ENCODE measurements at regions not wholly inside any gene's neighbourhood (a gene's known extent, or its start where the extent isn't known, plus 50 kb on each side); places are given as distances from the start of the nearest gene placed in this dataset.

DNA sequence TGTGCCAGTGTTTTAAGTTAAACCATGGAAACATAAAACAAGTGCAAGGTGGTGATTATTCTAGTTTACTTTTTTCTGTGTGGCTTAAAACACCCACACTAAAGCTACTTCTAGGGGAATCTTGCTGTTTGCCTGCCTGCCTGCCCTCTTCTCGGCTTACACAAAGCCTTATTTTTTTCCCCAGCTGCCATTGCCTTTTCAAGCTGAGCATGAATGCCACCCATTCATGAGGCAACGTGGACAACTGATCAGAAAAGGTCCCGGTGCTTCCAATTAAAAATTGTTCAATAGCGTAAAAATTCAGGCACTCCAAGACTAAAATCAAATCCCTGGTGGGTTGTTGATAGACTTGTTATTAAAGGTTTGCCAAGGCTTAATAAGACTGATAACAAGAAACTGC lies 401.4 kb downstream of the TMEM161B start:
- TF ChIP-seq, protein P1, sequence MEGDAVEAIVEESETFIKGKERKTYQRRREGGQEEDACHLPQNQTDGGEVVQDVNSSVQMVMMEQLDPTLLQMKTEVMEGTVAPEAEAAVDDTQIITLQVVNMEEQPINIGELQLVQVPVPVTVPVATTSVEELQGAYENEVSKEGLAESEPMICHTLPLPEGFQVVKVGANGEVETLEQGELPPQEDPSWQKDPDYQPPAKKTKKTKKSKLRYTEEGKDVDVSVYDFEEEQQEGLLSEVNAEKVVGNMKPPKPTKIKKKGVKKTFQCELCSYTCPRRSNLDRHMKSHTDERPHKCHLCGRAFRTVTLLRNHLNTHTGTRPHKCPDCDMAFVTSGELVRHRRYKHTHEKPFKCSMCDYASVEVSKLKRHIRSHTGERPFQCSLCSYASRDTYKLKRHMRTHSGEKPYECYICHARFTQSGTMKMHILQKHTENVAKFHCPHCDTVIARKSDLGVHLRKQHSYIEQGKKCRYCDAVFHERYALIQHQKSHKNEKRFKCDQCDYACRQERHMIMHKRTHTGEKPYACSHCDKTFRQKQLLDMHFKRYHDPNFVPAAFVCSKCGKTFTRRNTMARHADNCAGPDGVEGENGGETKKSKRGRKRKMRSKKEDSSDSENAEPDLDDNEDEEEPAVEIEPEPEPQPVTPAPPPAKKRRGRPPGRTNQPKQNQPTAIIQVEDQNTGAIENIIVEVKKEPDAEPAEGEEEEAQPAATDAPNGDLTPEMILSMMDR (IDR thresholded peaks at IDR 0.05; ENCODE audit: borderline replicate concordance, insufficient read depth, low read depth, low read length) = no peak

GRCh38 chr5:87853541-87853940 lies 415.1 kb downstream of the TMEM161B start:
- TF ChIP-seq, protein P1 (IDR thresholded peaks at IDR 0.05; ENCODE audit: borderline replicate concordance, insufficient read depth, low read depth, low read length) = no peak

More for the DNA sequence above, 401.4 kb downstream of the TMEM161B start:
- no peak overlapping the region for H3K4me3 ChIP-seq (ENCODE audit: low read depth, low read length)

DNA sequence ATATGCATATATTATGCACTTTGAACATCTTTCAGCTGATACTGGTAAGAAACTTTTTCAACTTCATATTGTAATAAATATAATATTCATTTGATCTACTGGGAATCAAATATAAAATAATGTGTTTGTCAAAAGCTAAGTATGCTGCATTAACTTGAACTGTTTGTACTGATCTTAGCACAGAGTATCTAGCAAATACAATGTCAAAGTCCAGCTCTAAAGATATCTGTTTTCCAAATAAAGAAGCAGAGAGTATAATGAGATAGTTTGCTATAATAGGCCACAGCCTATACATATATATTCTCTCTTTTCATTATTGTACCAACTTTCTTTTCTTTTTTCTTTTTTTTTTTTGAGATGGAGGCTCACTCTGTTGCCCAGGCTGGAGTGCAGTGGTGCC lies 417.0 kb downstream of the TMEM161B start:
- TF ChIP-seq, protein P1 (IDR thresholded peaks at IDR 0.05; ENCODE audit: borderline replicate concordance, insufficient read depth, low read depth, low read length) = no peak
- H3K4me3 ChIP-seq (ENCODE audit: low read depth, low read length) = no peak overlapping the region

More at GRCh38 chr5:87853541-87853940, 415.1 kb downstream of the TMEM161B start:
- H3K4me3 ChIP-seq (ENCODE audit: low read depth, low read length) = no peak overlapping the region

DNA sequence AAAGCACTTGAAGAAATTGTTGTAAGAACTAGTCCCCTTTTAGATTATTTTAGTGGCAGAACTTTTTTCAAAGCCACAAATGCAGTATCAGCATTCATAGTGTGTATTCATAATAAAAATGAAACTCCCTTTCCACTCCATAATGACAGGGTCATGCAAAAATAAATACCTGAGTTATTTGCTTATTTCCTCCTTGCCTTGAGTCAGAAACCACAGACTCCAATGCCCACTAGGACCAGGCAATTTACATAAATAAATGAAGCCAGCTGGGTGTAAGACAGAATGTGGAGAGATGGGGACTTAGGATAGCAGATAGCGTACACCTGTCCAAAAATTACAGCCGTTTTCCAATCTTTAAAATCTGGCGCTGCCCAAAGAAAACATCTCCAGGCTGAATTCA lies 417.8 kb downstream of the TMEM161B start:
- TF ChIP-seq, protein P1 (IDR thresholded peaks at IDR 0.05; ENCODE audit: borderline replicate concordance, insufficient read depth, low read depth, low read length) = no peak
- H3K4me3 ChIP-seq (ENCODE audit: low read depth, low read length) = no peak overlapping the region

DNA sequence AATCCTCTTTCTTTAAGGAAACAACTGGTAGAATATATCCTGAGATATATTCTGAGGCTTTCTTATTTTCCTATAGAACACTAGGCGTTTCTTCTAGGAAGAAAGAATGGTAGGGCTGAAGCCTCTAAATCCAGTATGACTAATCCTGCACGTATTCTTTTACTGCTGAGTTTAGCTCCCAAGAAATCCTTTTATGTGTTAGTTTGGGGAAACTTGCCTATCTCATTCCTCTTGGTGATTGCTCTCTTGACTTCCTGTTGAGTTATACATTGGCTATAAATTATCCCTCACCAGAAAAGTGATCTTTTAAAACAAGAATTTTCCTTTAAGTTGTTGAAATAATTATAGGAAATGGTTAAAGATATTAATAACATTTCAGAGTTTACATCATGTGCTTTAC lies 422.9 kb downstream of the TMEM161B start:
- no peak overlapping the region for H3K4me3 ChIP-seq (ENCODE audit: low read depth, low read length)
- TF ChIP-seq, protein P1 (IDR thresholded peaks at IDR 0.05; ENCODE audit: borderline replicate concordance, insufficient read depth, low read depth, low read length) = no peak

DNA sequence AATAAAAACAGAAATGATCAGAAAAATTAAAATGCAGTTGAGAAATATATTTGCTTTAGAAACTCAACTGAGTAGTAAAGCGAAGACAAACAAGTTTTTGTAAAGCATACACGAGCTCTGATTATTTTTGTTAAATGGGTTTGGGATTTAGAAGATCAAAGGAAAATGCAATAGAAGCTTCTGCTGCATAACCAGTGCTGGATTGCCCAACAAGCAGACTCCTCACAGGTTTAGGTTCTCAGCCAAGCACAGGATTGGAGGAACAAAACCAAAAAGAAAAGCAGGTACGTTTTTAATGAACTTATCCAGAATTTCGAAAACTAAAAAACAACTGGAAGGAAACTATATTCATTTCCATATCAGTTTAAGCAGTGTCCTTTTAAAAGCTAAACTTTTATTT lies 423.8 kb downstream of the TMEM161B start:
- TF ChIP-seq, protein P1 (IDR thresholded peaks at IDR 0.05; ENCODE audit: borderline replicate concordance, insufficient read depth, low read depth, low read length) = no peak
- H3K4me3 ChIP-seq (ENCODE audit: low read depth, low read length) = no peak overlapping the region

- TF ChIP-seq, protein P1 (IDR thresholded peaks at IDR 0.05; ENCODE audit: borderline replicate concordance, insufficient read depth, low read depth, low read length) = no peak
Observed at GRCh38 chr5:87844449-87844848, 424.2 kb downstream of the TMEM161B start.

More at GRCh38 chr5:87844449-87844848, 424.2 kb downstream of the TMEM161B start:
- no peak overlapping the region for H3K4me3 ChIP-seq (ENCODE audit: low read depth, low read length)
